ENCODE measurements at regions not wholly inside any gene's neighbourhood (a gene's known extent, or its start where the extent isn't known, plus 50 kb on each side); places are given as distances from the start of the nearest gene placed in this dataset.

- no peak overlapping the region for H3K4me3 ChIP-seq
- H3K9me3 ChIP-seq = no peaks in the 10 kb centered on the region
- intact Hi-C loops (cut with DNase I) = no loop called here
- H3K27ac ChIP-seq = no peak overlapping the region
- no peak for TF ChIP-seq CTCF (IDR thresholded peaks at IDR 0.05)
- no peaks in the 10 kb centered on the region for H3K4me1 ChIP-seq
- ATAC-seq = no peak
- no peak for DNase-seq
- no peaks in the 10 kb centered on the region for H3K36me3 ChIP-seq
- H3K27me3 ChIP-seq = no peaks in the 10 kb centered on the region
Observed at GRCh38 chr4:36494747-36495146, 213.3 kb downstream of the DTHD1 start.

- H3K27ac ChIP-seq = no peak overlapping the region
- H3K4me3 ChIP-seq = no peak overlapping the region
- ATAC-seq (no peak), DNase-seq (no peak)
- no peaks in the 10 kb centered on the region for H3K9me3 ChIP-seq
- TF ChIP-seq CTCF (IDR thresholded peaks at IDR 0.05) = no peak
- no peaks in the 10 kb centered on the region for H3K27me3 ChIP-seq
- intact Hi-C loops (cut with DNase I) = no loop called here
- no peaks in the 10 kb centered on the region for H3K36me3 ChIP-seq
- H3K4me1 ChIP-seq = no peaks in the 10 kb centered on the region
Observed at GRCh38 chr4:36502350-36502749, 220.9 kb downstream of the DTHD1 start.

GRCh38 chr4:36508394-36508793 is 227.0 kb downstream of the DTHD1 start:
- no peaks in the 10 kb centered on the region for H3K27me3 ChIP-seq
- DNase-seq (no peak), ATAC-seq (no peak)
- H3K4me1 ChIP-seq = no peaks in the 10 kb centered on the region
- H3K36me3 ChIP-seq = no peaks in the 10 kb centered on the region
- H3K4me3 ChIP-seq = no peak overlapping the region
- TF ChIP-seq CTCF (IDR thresholded peaks at IDR 0.05) = no peak
- no peak overlapping the region for H3K27ac ChIP-seq
- H3K9me3 ChIP-seq = no peaks in the 10 kb centered on the region
- intact Hi-C loops (cut with DNase I) = no loop called here

GRCh38 chr4:36509845-36510244 is 228.4 kb downstream of the DTHD1 start:
- H3K27me3 ChIP-seq = no peaks in the 10 kb centered on the region
- H3K36me3 ChIP-seq = no peaks in the 10 kb centered on the region
- ATAC-seq (no peak), DNase-seq (no peak)
- no peaks in the 10 kb centered on the region for H3K4me1 ChIP-seq
- intact Hi-C loops (cut with DNase I) = no loop called here
- no peak for TF ChIP-seq CTCF (IDR thresholded peaks at IDR 0.05)
- no peak overlapping the region for H3K4me3 ChIP-seq
- no peaks in the 10 kb centered on the region for H3K9me3 ChIP-seq
- no peak overlapping the region for H3K27ac ChIP-seq

- Histone ChIP-seq H3K4me3 (no peak overlapping the region), H3K4me1 (no peaks in the 10 kb centered on the region), H3K27me3 (no peaks in the 10 kb centered on the region), H3K9me3 (no peaks in the 10 kb centered on the region), H3K27ac (no peak overlapping the region), H3K36me3 (no peaks in the 10 kb centered on the region)
- intact Hi-C loops (cut with DNase I) = no loop called here
- DNase-seq (no peak), ATAC-seq (no peak)
- TF ChIP-seq CTCF (IDR thresholded peaks at IDR 0.05) = no peak
Observed at GRCh38 chr4:36511785-36512184, 230.4 kb downstream of the DTHD1 start.

Measured in left lung (tissue), 4 donors.